VCaP (cell line): ENCODE measurements at regions not wholly inside any gene's neighbourhood (a gene's known extent, or its start where the extent isn't known, plus 50 kb on each side); places are given as distances from the start of the nearest gene placed in this dataset.

Source experiments
- H3K27ac ChIP-seq: fragments of 450-650 bp; 2 replicates; pipeline ENCODE4 v1.5.1; 2017
- TF ChIP-seq, protein P1 (sequence below): fragments of 450-650 bp; conservative IDR thresholded peaks from 2 replicates; pipeline ENCODE4 v1.5.1; 2017; ENCODE audit warnings: mild to moderate bottlenecking, moderate library complexity

DNA sequence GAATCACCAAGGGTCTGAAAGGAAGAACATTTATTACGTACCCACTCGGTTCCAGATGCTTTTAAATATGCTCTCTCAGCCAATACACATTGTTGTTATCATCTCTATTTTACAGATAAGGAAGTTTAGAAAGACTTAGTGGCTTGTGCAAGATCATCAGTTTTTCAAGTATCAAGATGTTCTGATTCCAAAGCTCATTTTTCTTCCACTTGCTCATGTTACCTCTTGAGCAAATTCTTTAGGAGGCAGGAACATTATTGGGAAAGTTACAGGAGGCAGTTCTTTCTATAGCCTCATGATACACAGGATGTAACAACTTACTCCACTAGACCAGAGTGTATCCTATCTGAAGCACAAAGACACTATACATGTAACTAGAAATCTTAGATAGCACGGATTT is 65.0 kb upstream of the MMADHC start:
- H3K27ac ChIP-seq, result no peak overlapping the region
- TF ChIP-seq, protein P1, sequence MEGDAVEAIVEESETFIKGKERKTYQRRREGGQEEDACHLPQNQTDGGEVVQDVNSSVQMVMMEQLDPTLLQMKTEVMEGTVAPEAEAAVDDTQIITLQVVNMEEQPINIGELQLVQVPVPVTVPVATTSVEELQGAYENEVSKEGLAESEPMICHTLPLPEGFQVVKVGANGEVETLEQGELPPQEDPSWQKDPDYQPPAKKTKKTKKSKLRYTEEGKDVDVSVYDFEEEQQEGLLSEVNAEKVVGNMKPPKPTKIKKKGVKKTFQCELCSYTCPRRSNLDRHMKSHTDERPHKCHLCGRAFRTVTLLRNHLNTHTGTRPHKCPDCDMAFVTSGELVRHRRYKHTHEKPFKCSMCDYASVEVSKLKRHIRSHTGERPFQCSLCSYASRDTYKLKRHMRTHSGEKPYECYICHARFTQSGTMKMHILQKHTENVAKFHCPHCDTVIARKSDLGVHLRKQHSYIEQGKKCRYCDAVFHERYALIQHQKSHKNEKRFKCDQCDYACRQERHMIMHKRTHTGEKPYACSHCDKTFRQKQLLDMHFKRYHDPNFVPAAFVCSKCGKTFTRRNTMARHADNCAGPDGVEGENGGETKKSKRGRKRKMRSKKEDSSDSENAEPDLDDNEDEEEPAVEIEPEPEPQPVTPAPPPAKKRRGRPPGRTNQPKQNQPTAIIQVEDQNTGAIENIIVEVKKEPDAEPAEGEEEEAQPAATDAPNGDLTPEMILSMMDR, result no peak

DNA sequence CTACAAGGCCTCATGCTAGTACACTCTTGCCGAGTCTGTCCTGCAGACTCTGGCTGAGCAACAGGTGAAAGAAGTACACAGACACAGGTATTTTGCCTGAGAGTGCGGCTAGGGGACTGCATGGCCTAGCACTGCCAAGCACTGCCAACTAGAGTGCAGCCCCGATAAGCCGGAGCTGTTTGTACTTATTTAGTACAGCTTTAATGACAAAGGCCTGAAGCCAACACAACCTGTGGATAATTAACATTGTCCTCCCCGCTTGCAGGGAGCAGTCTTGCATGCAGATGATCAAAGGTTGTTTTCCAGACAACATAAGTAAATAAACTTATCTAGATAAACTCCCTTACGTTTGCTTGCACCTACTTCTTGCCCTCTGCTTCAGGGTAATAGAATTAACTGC is 63.7 kb upstream of the MMADHC start:
- TF ChIP-seq, protein P1, result no peak
- no peak overlapping the region for H3K27ac ChIP-seq

DNA sequence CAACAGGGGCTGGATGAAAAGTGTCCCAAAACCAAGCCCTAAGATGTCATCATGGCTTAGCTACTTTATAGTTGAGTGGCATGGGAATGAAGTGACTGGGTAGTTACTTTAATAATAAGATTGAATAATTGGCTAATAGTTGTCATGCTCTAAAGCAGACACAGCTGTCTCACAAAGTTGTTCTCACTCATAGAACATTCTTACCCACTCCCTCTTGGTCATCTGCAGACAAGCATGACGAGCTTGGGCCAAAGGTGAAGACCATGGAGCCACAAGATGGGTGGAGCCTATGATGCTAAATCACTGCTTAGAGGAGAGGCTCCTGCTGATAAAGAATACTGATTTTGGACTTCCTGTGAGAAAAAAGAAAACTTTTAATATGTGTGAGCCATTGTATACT is 62.4 kb upstream of the MMADHC start:
- TF ChIP-seq, protein P1, result no peak
- H3K27ac ChIP-seq, result no peak overlapping the region

DNA sequence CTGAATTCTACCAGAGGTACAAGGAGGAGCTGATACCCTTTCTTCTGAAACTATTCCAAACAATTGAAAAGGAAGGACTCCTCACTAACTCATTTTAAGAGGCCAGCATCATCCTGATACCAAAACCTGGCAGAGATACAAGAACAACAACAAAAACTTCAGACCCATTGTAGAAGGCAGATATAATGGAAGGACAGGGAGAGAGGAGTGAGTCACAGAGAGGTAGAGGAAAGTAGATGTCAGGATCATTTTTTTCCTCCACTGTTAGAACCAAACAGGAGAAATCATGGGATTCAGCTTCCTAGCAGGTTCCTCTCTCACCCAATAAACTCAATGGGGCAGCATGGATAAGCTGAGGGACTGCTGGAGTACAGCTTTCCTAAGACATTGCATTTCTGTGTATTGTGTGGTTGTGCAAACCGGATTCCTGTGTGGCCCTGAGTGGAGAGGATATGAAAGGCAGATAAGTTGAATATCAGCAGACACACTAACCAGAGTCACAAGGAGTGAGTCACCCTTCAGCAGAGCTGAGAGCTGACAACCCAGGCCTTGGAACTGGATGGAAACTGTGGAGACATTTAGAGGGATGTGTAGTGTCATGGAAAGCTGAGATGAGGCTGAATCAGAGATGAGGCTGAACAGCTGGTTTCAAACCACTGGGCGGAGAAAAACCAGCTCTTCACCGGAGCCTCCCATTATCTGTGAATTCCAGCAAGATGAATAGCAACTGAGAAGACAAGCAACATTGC is 60.9 kb upstream of the MMADHC start:
- no peak overlapping the region for H3K27ac ChIP-seq
- TF ChIP-seq, protein P1, result no peak

DNA sequence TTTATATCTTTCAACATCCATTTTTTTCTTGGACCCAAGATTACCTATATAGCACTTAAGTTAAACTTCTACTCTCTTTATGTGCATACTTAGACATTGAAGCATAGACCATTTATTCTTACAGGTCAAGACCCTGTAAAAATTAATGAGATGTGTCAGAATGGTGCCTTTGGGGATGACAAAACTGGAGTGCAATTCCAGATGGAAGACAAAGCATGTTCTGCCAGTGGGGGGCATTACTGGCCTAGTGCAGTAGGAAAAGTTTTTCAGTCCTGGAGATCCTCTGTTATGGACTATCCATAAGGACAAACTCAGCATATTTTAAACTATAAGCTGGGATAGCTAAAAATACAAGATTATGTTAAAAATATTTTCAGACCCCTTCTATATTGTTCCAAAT is 57.8 kb upstream of the MMADHC start:
- TF ChIP-seq, protein P1, result no peak
- H3K27ac ChIP-seq, result no peak overlapping the region
